CD14-positive monocyte (primary cell): ENCODE measurements at regions not wholly inside any gene's neighbourhood (a gene's known extent, or its start where the extent isn't known, plus 50 kb on each side); places are given as distances from the start of the nearest gene placed in this dataset.

ENCODE experiments used
- DNase-seq, 3 donors: peaks; one replicate each; pipeline ENCODE4 v3.0.0-alpha.2; 2011 to 2022
- H2AFZ ChIP-seq: 2 replicates; pipeline ENCODE4 v1.6.0; 2012; ENCODE audit warnings: mild to moderate bottlenecking, low read depth, low read length, inconsistent platforms; ENCODE audit not compliant: insufficient read depth, poor library complexity, severe bottlenecking
- H3K27ac ChIP-seq, 2 donors: 1 replicate in 1 of 2; 2 replicates in 1 of 2; pipeline ENCODE4 v1.5.1; 2012 to 2013; ENCODE audit warnings: low read length in 2 of 2, control low read depth in 1 of 2, inconsistent platforms in 1 of 2, low read depth in 1 of 2, mild to moderate bottlenecking in 1 of 2
- H3K27me3 ChIP-seq, 2 donors: one replicate each; pipeline versions ENCODE4 v1.6.0 to v1.6.1; 2011 to 2013; ENCODE audit warnings: low read length in 2 of 2; ENCODE audit not compliant: control insufficient read depth in 2 of 2, insufficient read depth in 2 of 2
- H3K36me3 ChIP-seq, 2 donors: replicated peaks in 1 of 2; 1 replicate in 1 of 2; 2 replicates in 1 of 2; pipeline versions ENCODE4 v1.5.1 to v1.6.1; 2012 to 2013; ENCODE audit warnings: low read length in 2 of 2, control low read depth in 1 of 2, inconsistent platforms in 1 of 2, mild to moderate bottlenecking in 1 of 2; ENCODE audit not compliant: insufficient read depth in 2 of 2, control insufficient read depth in 1 of 2
- H3K4me1 ChIP-seq, 2 donors: 1 replicate in 1 of 2; 2 replicates in 1 of 2; pipeline versions ENCODE4 v1.5.1 to v1.6.1; 2012 to 2013; ENCODE audit warnings: low read length in 2 of 2, control low read depth in 1 of 2, inconsistent platforms in 1 of 2, mild to moderate bottlenecking in 1 of 2, moderate library complexity in 1 of 2; ENCODE audit not compliant: insufficient read depth in 2 of 2, control insufficient read depth in 1 of 2
- H3K4me2 ChIP-seq: replicated peaks from 2 replicates; pipeline ENCODE3; 2012; ENCODE audit warnings: low read length, moderate library complexity, mild to moderate bottlenecking; ENCODE audit not compliant: poor library complexity, severe bottlenecking; ENCODE audit errors: extremely low read depth
- H3K4me3 ChIP-seq, 3 experiments: fragments of 200-600 bp in 1 of 3; sonication (generic) in 1 of 3; replicated peaks in 1 of 3; 1 replicate in 2 of 3; 2 replicates in 1 of 3; pipeline ENCODE4 v1.5.1; 2011 to 2013; ENCODE audit warnings: low read length in 3 of 3, mild to moderate bottlenecking in 3 of 3, control low read depth in 2 of 3, low read depth in 2 of 3, inconsistent platforms in 1 of 3, moderate library complexity in 1 of 3
- H3K79me2 ChIP-seq: 2 replicates; pipeline ENCODE4 v1.6.0; 2012; ENCODE audit warnings: mild to moderate bottlenecking, control low read depth, inconsistent platforms, low read length, moderate library complexity; ENCODE audit not compliant: insufficient read depth
- H3K9ac ChIP-seq: 2 replicates; pipeline ENCODE4 v1.6.0; 2017; ENCODE audit warnings: low read length, mild to moderate bottlenecking; ENCODE audit not compliant: insufficient read depth, poor library complexity, severe bottlenecking
- H3K9me3 ChIP-seq, 2 donors: replicated peaks in 1 of 2; 1 replicate in 1 of 2; 2 replicates in 1 of 2; pipeline versions ENCODE4 v1.5.1 to v1.6.1; 2012 to 2013; ENCODE audit warnings: low read length in 2 of 2, control low read depth in 1 of 2; ENCODE audit not compliant: control insufficient read depth in 1 of 2, insufficient read depth in 1 of 2
- H4K20me1 ChIP-seq: 2 replicates; pipeline ENCODE4 v1.6.0; 2012; ENCODE audit warnings: mild to moderate bottlenecking, low read length, control low read depth, moderate library complexity; ENCODE audit not compliant: insufficient read depth
- H3K27ac Mint-ChIP-seq, 7 donors: one replicate each; pipeline ENCODE4 v1.8.0; 2020; ENCODE audit warnings: mild to moderate bottlenecking in 7 of 7, mixed read lengths in 7 of 7, moderate library complexity in 6 of 7, inconsistent platforms in 2 of 7
- H3K27me3 Mint-ChIP-seq, 3 donors: one replicate each; pipeline ENCODE4 v1.8.0; 2021 to 2022; ENCODE audit warnings: low read depth in 3 of 3, mild to moderate bottlenecking in 3 of 3, mixed read lengths in 3 of 3, moderate library complexity in 3 of 3, inconsistent platforms in 1 of 3
- H3K36me3 Mint-ChIP-seq, 2 donors: one replicate each; pipeline ENCODE4 v1.8.0; 2020; ENCODE audit warnings: mixed read lengths in 2 of 2, inconsistent platforms in 1 of 2, mild to moderate bottlenecking in 1 of 2
- H3K4me1 Mint-ChIP-seq: one replicate; pipeline ENCODE4 v1.8.0; 2020; ENCODE audit warnings: mild to moderate bottlenecking, mixed read lengths
- H3K4me3 Mint-ChIP-seq, 2 donors: one replicate each; pipeline ENCODE4 v1.8.0; 2020; ENCODE audit warnings: mild to moderate bottlenecking in 2 of 2, mixed read lengths in 2 of 2, moderate library complexity in 1 of 2
- H3K9me3 Mint-ChIP-seq, 7 donors: one replicate each; pipeline ENCODE4 v1.8.0; 2020 to 2022; ENCODE audit warnings: mixed read lengths in 7 of 7, mild to moderate bottlenecking in 6 of 7, moderate library complexity in 6 of 7, inconsistent platforms in 2 of 7
- CTCF ChIP-seq: fragments of 200-600 bp; IDR thresholded peaks from one replicate; pipeline ENCODE4 v1.8.0; 2022; ENCODE audit warnings: antibody characterized with exemption, mild to moderate bottlenecking
- WGBS: methylation state at CpG from one replicate; pipeline ENCODE4 v1.1.5; 2013; ENCODE audit warnings: missing lambda C conversion rate; ENCODE audit not compliant: insufficient coverage; 5-methylcytosine and 5-hydroxymethylcytosine counted together
- intact Hi-C, 2 donors: fragments of 100-400 bp; cut with micrococcal nuclease; formaldehyde crosslinking; loops; one replicate each; pipeline versions ENCODE4 v1.15.0 to v1.15.1; 2023

- DNase-seq, result no peak
- H3K4me2 ChIP-seq, result no peak overlapping the region
- no peaks in the 10 kb centered on the region for H3K4me1 ChIP-seq
- no peak overlapping the region for H3K27ac ChIP-seq
- Mint-ChIP-seq H3K9me3 (peaks cover 0 to 18% (median 9%) of the 10 kb centered on the region in 7 donors), H3K27ac (no peak overlapping the region), H3K4me3 (no peak overlapping the region), H3K36me3 (no peaks in the 10 kb centered on the region), H3K27me3 (peaks cover 0 to 2% (median 2%) of the 10 kb centered on the region in 3 donors), H3K4me1 (no peaks in the 10 kb centered on the region)
- no peak overlapping the region for H2AFZ ChIP-seq
- H3K27me3 ChIP-seq, result no peaks in the 10 kb centered on the region
- H4K20me1 ChIP-seq, result no peaks in the 10 kb centered on the region
- TF ChIP-seq CTCF, result no peak
- no peaks in the 10 kb centered on the region for H3K79me2 ChIP-seq
- peaks cover 15 to 31% of the 10 kb centered on the region in 2 donors for H3K9me3 ChIP-seq
- no peaks in the 10 kb centered on the region for H3K36me3 ChIP-seq
- H3K4me3 ChIP-seq, result no peak overlapping the region
- no peak overlapping the region for H3K9ac ChIP-seq
- WGBS, result 42% methylated on average over 2 of the region's 2 CpGs
- intact Hi-C loops, result no loop called here
Measured at GRCh38 chr10:130790339-130790738, 521.2 kb downstream of the TCERG1L start.

- no peak for DNase-seq
- Mint-ChIP-seq H3K27ac (no peak overlapping the region), H3K9me3 (peaks cover 0 to 18% (median 9%) of the 10 kb centered on the region in 7 donors), H3K27me3 (peaks cover 1 to 4% (median 3%) of the 10 kb centered on the region in 3 donors), H3K4me3 (no peak overlapping the region), H3K36me3 (no peaks in the 10 kb centered on the region), H3K4me1 (no peaks in the 10 kb centered on the region)
- Histone ChIP-seq H3K36me3 (no peaks in the 10 kb centered on the region), H3K27me3 (no peaks in the 10 kb centered on the region), H3K4me1 (no peaks in the 10 kb centered on the region), H3K9ac (no peak overlapping the region), H2AFZ (no peak overlapping the region), H3K27ac (no peak overlapping the region), H3K79me2 (no peaks in the 10 kb centered on the region), H3K4me2 (no peak overlapping the region), H4K20me1 (no peaks in the 10 kb centered on the region), H3K9me3 (peaks cover 15 to 31% of the 10 kb centered on the region in 2 donors), H3K4me3 (no peak overlapping the region)
- 97% methylated on average over 12 of the region's 15 CpGs for WGBS
- TF ChIP-seq CTCF, result no peak
- intact Hi-C loops, result no loop called here
Measured at GRCh38 chr10:130792096-130792845, 519.2 kb downstream of the TCERG1L start.
